ENCODE measurements at regions not wholly inside any gene's neighbourhood (a gene's known extent, or its start where the extent isn't known, plus 50 kb on each side); places are given as distances from the start of the nearest gene placed in this dataset.

DNA sequence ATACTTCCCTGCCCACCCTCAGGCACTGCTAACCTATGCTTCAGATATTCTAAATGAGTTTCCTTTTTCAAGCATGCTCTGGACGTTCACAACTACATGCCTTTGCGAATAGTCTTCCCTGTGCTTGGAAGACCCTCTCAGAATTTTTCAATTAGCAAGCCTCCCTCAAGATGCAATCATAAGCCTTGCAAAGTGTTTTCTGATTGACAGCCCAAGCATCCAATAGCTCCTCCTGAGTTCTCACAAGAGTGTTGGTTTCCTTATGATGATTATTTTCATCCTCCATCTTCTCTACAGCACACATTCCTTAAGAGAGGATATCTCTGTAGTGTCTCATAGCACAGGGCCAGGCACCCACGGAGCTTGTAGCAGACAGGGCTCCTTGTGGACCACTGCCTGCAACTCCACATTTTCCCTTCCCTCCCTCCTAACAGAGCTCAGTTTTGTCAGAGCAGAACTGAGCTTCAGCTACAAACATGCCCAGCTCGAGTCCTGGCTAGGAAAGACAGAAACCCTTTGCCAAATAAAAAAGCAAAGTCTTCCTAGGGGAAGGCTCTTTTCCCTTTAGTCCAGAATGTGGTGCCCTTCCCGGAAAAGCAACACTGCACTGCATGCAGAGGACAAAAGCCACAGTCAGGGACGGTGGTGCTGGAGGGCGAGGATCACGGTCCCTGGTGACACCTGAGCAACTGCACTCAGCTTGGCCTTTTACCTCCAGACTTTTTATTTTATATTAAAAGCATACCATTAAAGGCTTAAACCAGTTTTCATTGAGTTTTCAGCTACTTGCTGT, 819.8 kb upstream of the ID2 start:
- no peak for TF ChIP-seq TAF1 (IDR thresholded peaks at IDR 0.05; ENCODE audit: borderline replicate concordance, insufficient read depth, low read length)
- TF ChIP-seq, protein P1, sequence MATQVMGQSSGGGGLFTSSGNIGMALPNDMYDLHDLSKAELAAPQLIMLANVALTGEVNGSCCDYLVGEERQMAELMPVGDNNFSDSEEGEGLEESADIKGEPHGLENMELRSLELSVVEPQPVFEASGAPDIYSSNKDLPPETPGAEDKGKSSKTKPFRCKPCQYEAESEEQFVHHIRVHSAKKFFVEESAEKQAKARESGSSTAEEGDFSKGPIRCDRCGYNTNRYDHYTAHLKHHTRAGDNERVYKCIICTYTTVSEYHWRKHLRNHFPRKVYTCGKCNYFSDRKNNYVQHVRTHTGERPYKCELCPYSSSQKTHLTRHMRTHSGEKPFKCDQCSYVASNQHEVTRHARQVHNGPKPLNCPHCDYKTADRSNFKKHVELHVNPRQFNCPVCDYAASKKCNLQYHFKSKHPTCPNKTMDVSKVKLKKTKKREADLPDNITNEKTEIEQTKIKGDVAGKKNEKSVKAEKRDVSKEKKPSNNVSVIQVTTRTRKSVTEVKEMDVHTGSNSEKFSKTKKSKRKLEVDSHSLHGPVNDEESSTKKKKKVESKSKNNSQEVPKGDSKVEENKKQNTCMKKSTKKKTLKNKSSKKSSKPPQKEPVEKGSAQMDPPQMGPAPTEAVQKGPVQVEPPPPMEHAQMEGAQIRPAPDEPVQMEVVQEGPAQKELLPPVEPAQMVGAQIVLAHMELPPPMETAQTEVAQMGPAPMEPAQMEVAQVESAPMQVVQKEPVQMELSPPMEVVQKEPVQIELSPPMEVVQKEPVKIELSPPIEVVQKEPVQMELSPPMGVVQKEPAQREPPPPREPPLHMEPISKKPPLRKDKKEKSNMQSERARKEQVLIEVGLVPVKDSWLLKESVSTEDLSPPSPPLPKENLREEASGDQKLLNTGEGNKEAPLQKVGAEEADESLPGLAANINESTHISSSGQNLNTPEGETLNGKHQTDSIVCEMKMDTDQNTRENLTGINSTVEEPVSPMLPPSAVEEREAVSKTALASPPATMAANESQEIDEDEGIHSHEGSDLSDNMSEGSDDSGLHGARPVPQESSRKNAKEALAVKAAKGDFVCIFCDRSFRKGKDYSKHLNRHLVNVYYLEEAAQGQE (IDR thresholded peaks at IDR 0.05; ENCODE audit: insufficient read depth in 1 of 2, low read depth in 2 of 2, low read length in 2 of 2), result no peak
- no peak for TF ChIP-seq SIN3A (IDR thresholded peaks at IDR 0.05; ENCODE audit: borderline replicate concordance, insufficient read depth, low read length)
